SJSA1 (cell line): ENCODE measurements at regions not wholly inside any gene's neighbourhood (a gene's known extent, or its start where the extent isn't known, plus 50 kb on each side); places are given as distances from the start of the nearest gene placed in this dataset.
"Not testable (repeated sequence)": the region's sequence is repeated elsewhere in the genome, so short reads cannot be mapped to it uniquely, and the experiment has no call there.

Experiments
- DNase-seq, 2 experiments: peaks; one replicate each; pipeline ENCODE4 v3.0.0-alpha.2; 2015 to 2020; ENCODE audit warnings: low spot score in 2 of 2, low read depth in 1 of 2
- H3K27ac ChIP-seq: fragments of 250-450 bp; sonication (Bioruptor Pico); 2 replicates; pipeline ENCODE4 v1.5.1; 2020; ENCODE audit warnings: mild to moderate bottlenecking, moderate library complexity
- H3K27me3 ChIP-seq: fragments of 250-450 bp; sonication (Bioruptor Pico); replicated peaks from 2 replicates; pipeline ENCODE4 v1.5.1; 2020; ENCODE audit warnings: mild to moderate bottlenecking, moderate library complexity
- H3K36me3 ChIP-seq: fragments of 250-450 bp; sonication (Bioruptor Pico); 2 replicates; pipeline ENCODE4 v1.5.1; 2020; ENCODE audit warnings: mild to moderate bottlenecking
- H3K4me1 ChIP-seq: fragments of 250-450 bp; sonication (Bioruptor Pico); replicated peaks from 2 replicates; pipeline ENCODE4 v1.6.1; 2021; ENCODE audit warnings: mild to moderate bottlenecking
- H3K4me3 ChIP-seq: fragments of 250-450 bp; sonication (Bioruptor Pico); 2 replicates; pipeline ENCODE4 v1.5.1; 2020; ENCODE audit warnings: mild to moderate bottlenecking
- H3K9me3 ChIP-seq: fragments of 250-450 bp; sonication (Bioruptor Pico); replicated peaks from 2 replicates; pipeline ENCODE4 v1.5.1; 2020; ENCODE audit warnings: mild to moderate bottlenecking

DNA sequence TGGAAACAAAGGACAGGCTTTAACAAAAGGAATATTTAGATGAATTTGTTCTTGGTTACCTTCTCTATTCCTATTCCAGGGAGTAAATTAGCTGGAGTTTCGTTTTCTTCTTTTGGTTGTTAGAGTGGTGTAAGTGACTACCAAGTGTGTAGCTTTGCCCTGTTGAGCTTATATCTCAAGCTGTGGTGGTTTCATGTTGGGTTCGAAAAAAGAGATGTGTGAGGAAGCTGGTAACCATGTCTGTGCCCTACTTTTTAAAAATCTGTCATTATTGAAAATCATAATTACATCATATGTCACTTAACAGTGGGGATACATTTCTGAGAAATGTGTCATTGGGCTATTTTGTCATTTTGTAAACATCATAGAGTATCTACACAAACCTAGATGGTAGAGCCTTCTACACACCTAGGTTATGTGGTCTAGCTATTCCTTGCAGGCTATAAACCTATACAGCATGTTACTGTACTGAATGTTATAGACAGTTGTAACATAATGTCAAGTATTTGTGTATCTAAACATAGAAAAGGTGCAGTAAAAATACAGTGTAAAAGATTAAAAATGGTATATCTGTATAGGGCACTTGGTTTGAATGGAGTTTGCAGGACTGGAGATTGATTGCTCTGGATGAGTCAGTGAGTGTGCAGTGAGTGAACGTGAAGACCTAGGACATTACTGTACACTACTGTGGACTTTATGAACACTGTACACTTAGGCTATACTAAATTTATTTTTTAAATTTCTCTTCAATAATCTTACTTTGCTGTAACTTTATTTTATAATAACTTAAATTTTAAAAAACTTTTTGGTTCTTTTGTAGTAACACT, 90.4 kb downstream of the SEPTIN7 start:
- no peaks in the 10 kb centered on the region for H3K4me1 ChIP-seq
- no peak overlapping the region for H3K4me3 ChIP-seq
- H3K27me3 ChIP-seq = no peaks in the 10 kb centered on the region
- H3K27ac ChIP-seq = no peak overlapping the region
- peaks cover 43% of the 10 kb centered on the region for H3K36me3 ChIP-seq
- DNase-seq = no peak
- no peaks in the 10 kb centered on the region for H3K9me3 ChIP-seq

DNA sequence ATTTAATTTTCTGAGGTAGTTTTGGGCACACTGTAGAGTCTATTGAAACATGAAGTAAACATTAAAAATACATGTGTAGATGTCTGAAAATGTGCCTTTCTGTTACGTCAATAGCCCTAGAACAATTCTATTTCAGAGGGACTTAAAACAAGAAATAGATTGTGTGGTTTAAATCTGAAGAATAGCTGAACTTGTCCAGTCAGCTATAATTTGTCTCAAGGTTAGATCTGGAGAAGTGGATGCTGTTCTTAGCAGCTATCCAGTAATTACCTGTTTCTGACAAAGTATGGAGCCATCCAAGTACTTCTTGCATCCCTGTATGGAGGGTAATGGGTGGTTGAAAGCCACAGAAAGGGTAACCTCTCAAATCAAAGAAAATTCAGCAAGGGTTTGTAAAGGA, 92.8 kb downstream of the SEPTIN7 start:
- Histone ChIP-seq H3K27me3 (no peaks in the 10 kb centered on the region), H3K9me3 (no peaks in the 10 kb centered on the region), H3K36me3 (peaks cover 32% of the 10 kb centered on the region), H3K4me3 (no peak overlapping the region), H3K4me1 (no peaks in the 10 kb centered on the region), H3K27ac (no peak overlapping the region)
- no peak for DNase-seq

DNA sequence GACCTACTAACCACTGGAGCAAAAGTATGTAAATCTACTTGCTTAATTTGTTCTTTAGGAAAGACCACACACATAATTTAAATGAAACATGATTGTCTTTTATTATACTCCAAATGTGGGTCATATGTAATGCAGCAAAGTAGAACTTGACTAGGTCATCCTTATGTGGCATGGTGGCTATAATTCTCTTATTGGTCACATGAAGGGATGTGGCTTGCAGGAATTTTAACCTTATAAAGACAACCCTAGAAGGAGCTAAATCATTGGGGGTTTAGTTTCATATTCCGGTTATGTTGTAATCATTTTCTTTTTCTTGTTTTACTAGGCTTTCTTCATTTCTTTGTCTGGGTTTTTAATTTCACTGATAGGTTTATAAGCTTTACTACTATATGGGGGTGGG, 93.9 kb downstream of the SEPTIN7 start:
- Histone ChIP-seq H3K36me3 (peaks cover 32% of the 10 kb centered on the region), H3K4me3 (no peak overlapping the region), H3K4me1 (no peaks in the 10 kb centered on the region), H3K27me3 (no peaks in the 10 kb centered on the region), H3K27ac (no peak overlapping the region), H3K9me3 (no peaks in the 10 kb centered on the region)
- DNase-seq = no peak

DNA sequence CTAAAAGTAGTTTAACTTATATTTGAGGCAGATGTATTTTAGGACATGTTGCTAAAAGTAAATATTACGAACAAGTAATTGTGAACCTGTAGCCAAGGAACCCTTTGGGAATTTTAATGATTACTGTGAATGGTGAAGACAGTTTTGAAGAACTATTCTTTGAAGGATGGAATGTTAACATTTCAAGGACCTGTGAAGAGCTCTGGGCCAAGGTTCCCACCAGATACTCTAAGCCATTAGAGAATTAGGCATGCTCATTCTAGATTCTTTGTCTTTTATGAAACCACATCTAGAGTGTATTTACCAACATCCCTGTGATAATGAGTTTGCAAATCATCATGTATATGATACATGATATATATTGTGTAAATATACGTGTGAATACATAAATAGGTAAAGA, 99.8 kb downstream of the SEPTIN7 start:
- Histone ChIP-seq H3K27ac (no peak overlapping the region), H3K9me3 (no peaks in the 10 kb centered on the region), H3K4me3 (no peak overlapping the region), H3K4me1 (no peaks in the 10 kb centered on the region), H3K27me3 (no peaks in the 10 kb centered on the region), H3K36me3 (peaks cover 45% of the 10 kb centered on the region)
- DNase-seq = no peak

DNA sequence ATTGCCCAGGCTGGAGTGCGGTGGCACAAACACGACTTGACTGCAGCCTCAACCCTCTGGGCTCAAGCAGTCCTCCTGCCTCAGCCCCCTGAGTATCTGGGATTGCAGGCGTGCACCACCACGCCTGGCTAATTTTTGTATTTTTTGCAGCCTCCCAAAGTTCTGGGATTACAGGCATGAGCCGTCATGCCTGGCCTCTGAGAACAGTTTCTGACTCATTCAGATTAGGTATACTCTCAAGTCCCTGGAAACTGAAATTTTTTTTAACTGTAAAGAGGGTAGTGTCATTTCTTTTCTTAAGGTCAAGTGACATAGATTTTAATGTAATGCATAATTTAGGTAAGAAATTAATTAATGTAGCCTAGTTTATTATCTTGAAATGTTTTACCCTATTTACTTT, 104.7 kb downstream of the SEPTIN7 start:
- no peaks in the 10 kb centered on the region for H3K9me3 ChIP-seq
- no peaks in the 10 kb centered on the region; the same call in 1 of the 2 replicates for H3K4me1 ChIP-seq
- H3K36me3 ChIP-seq = peaks cover 26% of the 10 kb centered on the region
- no peak for DNase-seq
- H3K27me3 ChIP-seq = no peaks in the 10 kb centered on the region
- no peak overlapping the region for H3K27ac ChIP-seq
- no peak overlapping the region for H3K4me3 ChIP-seq

DNA sequence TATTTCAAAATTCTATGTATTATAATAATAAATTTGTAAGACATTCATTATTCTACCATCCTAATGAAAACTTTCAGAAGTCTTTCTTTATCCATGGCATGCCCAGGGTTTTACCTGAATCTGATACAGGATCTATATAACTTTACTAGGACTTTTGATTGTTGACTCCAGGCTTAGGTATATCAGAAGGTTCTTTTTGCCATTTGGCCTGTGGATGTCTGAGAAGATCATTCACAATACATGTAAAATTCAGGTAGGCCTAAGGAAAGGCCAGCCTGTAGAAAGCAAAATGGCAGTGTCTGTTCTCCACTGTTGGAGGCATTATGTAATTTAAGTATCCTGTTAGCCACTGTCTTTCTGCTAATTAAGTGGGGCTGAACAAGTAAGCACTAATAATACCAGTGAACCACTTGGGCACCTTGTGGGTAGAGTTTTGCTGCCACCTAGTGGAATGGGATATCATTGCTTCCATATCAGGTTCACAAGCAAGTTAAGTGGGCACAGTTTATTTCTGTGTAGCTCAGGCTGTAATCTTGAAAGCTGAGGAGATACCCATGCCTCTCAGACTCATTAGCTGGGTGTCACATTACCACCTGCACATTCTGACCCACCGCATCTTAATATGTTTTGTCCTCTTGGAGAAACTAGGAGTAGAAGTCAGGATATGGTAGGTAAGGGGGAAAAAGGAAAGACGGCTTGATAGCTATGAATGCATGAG, 105.5 kb downstream of the SEPTIN7 start:
- Histone ChIP-seq H3K4me3 (no peak overlapping the region), H3K27ac (no peak overlapping the region), H3K36me3 (peaks cover 18% of the 10 kb centered on the region), H3K4me1 (no peaks in the 10 kb centered on the region; the same call in 1 of the 2 replicates), H3K27me3 (no peaks in the 10 kb centered on the region), H3K9me3 (no peaks in the 10 kb centered on the region)
- DNase-seq = peak; percentile 48 to 57

DNA sequence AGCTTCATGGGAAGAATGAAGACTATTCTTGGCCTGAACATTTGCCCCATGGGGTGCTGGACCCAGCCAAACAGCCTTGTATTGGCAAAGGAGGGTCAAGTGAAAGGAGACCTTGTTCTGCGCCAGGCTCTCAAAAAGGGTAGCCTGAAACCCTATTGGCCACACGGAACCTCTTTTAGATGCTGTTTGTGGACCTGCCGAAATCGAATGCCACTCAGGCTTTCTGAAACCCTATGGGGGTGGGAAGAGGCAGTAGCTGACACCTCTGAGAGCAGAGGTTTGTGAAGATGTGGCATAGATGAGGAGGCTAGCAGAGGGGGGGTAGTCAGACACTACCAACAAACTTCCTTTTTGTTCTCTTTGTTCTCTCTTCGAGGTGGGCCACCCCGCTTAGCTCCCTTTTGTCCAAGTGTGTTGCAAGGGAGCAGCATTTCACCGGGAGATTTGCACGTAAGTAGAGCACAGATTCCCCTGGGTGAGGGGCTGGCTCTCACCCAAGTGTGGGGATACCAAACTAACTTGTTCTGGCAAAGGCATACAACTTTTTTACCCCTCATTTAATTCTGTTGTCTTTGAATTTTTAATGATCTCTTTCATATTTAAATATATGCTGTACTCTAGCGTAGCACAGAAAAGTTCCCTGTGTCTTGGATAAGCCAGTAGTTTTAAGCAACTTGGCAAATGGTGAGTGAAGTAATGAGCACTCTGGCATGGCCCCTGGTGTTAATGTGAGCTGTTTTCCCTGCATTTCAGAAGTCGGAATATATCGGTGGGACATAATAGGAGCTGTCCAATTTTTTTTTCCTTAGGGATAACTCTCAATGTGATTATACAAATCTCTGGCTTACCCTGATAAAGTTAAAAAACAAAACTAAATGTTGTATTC, 107.7 kb downstream of the SEPTIN7 start:
- DNase-seq = no peak
- no peak overlapping the region for H3K27ac ChIP-seq
- H3K4me3 ChIP-seq = no peak overlapping the region
- H3K4me1 ChIP-seq = no peaks in the 10 kb centered on the region; the same call in 1 of the 2 replicates
- H3K27me3 ChIP-seq = no peaks in the 10 kb centered on the region
- no peaks in the 10 kb centered on the region for H3K9me3 ChIP-seq
- peaks cover 11% of the 10 kb centered on the region for H3K36me3 ChIP-seq

DNA sequence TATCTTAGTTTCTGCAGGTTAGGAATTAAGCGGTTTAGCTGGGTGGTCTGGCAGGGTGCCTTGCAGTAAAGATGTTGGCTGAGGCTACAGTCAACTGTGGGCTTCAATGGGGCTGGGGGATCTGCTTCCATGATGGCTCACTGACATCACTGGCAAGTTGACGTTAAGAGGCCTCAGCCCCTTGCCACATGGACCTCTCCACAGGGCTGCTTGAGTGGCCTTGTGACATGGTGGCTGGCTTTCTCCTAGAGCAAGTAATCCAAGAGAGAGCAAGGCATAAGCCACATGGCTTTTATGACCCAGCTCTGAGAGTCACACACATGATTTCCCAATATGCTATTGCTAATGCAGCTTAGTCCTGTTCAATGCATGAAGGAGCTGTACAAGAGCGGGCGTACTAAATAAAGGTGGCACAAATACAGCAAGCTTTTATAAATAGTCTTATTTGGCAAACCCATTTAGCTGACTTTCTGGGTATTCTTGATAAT, 109.1 kb downstream of the SEPTIN7 start:
- Histone ChIP-seq H3K4me1 (no peaks in the 10 kb centered on the region; the same call in 1 of the 2 replicates), H3K4me3 (no peak overlapping the region), H3K27ac (no peak overlapping the region), H3K9me3 (no peaks in the 10 kb centered on the region), H3K36me3 (peaks cover 9% of the 10 kb centered on the region), H3K27me3 (no peaks in the 10 kb centered on the region)
- no peak for DNase-seq

DNA sequence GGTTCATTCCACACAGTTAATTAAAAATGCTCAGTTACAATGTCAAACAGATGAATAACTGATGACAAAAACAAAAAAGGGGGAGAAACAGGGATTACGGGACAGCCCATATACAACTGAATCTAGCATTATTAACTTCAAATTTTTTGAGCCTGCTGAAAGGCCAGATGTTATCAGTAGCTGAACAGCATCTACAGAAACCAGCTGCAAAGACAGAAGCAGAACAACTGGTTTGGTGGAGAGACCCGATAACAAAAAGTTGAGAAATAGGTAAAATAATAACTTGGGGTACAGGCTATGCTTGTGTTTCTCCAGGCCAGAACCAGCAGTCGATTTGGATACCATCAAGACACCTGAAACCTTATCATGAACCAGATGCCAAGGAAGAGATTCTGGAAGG, 109.8 kb downstream of the SEPTIN7 start:
- not testable (repeated sequence) for H3K4me3 ChIP-seq, H3K27ac ChIP-seq, DNase-seq, H3K36me3 ChIP-seq, H3K27me3 ChIP-seq, H3K4me1 ChIP-seq, H3K9me3 ChIP-seq

DNA sequence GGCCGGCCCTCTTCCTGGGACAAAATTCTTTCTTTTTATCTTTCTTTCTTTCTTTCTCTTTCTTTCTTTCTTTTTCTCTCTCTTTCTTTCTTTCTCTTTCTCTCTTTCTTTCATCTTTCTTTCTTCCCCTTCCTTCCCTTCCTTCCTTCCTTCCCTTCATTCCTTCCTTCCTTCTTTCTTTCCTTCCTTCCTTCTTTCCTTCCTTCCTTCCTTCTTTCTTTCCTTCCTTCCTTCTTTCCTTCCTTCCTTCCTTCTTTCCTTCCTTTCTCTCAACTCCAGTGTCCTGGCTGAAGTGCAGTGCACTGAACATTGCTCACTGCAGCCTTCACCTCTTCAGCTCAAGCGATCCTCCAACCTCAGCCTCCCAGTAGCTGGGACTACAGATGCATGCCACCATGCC, 112.5 kb downstream of the SEPTIN7 start:
- not testable (repeated sequence) for DNase-seq

DNA sequence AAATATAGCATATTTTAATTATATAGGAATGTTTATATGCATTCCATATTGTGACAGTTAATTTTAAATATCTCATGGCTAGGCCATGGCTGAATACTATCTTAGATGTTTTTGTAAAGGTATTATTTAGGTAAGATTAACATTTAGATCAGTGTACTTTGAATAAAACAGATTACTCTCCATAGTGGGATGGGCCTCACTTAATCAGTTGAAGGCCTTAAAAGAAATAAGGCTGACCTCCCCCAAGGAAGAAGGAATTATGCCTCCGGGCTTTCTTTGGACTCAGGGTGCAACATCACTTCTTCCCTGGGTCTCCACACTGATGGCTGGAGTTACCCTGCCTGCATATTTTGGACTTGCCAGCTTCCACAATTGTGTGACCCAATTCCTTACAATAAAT, 113.4 kb downstream of the SEPTIN7 start:
- H3K4me1 ChIP-seq, H3K27ac ChIP-seq, H3K36me3 ChIP-seq, DNase-seq, H3K4me3 ChIP-seq, H3K9me3 ChIP-seq, H3K27me3 ChIP-seq: not testable (repeated sequence)

More for the DNA sequence above, 112.5 kb downstream of the SEPTIN7 start:
- H3K27me3 ChIP-seq, H3K4me1 ChIP-seq, H3K27ac ChIP-seq, H3K4me3 ChIP-seq, H3K9me3 ChIP-seq, H3K36me3 ChIP-seq: not testable (repeated sequence)

DNA sequence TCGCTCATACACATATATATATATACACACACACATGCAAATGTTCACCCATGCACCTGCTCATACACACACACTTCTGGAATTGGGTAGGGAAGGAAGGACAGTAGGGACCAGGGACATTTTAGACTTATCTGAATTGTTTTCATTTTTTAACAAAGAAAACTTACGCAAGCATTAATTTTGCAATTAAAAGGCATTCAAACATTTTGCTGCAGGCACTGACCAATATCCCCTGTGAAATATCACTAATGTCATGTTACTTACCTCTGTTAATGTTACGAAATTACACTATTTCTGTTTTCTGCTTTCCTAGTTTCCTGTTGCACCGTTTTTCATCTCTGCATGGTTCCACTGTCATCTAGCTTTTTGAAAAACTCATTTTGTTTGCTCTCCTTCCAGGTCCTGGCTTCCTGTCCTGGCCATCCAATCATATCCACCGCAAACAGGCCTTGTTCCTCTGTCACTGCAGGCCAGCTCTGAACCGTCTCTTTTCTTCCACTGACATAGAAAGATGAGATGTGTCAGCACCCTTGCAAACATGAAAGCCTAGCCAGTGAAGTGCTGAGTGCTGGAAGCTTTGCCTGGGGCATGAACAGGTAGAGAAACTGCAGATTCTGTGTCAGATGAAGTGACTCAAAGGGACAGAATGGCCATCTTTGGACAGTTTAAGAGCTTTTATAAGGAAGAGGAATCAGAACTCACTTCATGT, 114.5 kb downstream of the SEPTIN7 start:
- H3K4me3 ChIP-seq, H3K27ac ChIP-seq, H3K4me1 ChIP-seq, DNase-seq, H3K36me3 ChIP-seq, H3K27me3 ChIP-seq, H3K9me3 ChIP-seq: not testable (repeated sequence)

DNA sequence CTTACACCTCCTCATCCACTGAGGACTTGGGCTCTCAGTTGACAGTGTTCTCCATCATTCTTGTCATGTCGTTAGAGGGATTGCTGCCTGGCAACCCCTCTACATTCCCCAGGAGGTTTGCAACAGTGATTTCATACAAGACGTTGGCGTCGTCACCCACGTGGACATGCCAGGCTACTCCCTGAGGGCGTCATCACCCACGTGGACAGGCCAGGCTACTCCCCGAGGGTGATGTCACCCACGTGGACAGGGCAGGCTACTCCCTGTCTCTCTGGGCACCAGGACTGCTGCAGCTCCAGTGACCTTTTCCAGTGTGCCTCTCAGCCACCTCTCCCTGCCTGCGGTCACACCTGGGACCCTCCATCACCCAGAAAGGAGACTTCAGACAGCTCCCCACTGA, 117.4 kb downstream of the SEPTIN7 start:
- H3K27ac ChIP-seq, H3K4me1 ChIP-seq, H3K27me3 ChIP-seq, H3K4me3 ChIP-seq, DNase-seq, H3K36me3 ChIP-seq, H3K9me3 ChIP-seq: not testable (repeated sequence)
